GM12865 (cell line): ENCODE measurements at regions not wholly inside any gene's neighbourhood (a gene's known extent, or its start where the extent isn't known, plus 50 kb on each side); places are given as distances from the start of the nearest gene placed in this dataset.

Experiments
- DNase-seq: peaks from one replicate; pipeline ENCODE4 v3.0.0; 2010; ENCODE audit warnings: low read depth
- H3K4me3 ChIP-seq: 2 replicates; pipeline ENCODE4 v1.5.1; 2011; ENCODE audit warnings: mild to moderate bottlenecking, low read depth, low read length, control low read depth
- TF ChIP-seq, protein P1 (sequence below): IDR thresholded peaks from 2 replicates; pipeline ENCODE4 v1.5.1; 2011; ENCODE audit warnings: low read length, control low read depth, low read depth, inconsistent platforms; ENCODE audit not compliant: insufficient read depth; ENCODE audit errors: missing control alignments

DNA sequence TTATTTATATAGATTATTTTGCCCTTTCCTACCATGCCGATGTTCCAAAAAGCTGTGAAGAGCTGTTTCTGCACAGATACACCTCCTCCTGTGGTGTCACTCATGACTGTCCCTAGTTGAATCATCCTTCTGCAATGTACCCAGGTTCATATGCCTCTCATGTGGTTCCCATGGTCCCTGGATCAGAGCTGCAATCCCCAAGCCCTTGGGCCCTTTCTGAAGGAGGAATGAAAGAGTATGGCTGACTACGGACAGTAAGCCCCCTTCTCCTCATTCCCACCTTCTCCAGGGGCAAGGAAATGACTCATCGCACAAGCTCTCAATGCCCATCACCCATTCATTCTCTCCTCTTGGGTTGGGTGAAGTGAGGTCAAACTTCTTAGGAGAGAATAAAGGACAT, 63.9 kb upstream of the ACVR1 start:
- H3K4me3 ChIP-seq, result no peak overlapping the region
- TF ChIP-seq, protein P1, sequence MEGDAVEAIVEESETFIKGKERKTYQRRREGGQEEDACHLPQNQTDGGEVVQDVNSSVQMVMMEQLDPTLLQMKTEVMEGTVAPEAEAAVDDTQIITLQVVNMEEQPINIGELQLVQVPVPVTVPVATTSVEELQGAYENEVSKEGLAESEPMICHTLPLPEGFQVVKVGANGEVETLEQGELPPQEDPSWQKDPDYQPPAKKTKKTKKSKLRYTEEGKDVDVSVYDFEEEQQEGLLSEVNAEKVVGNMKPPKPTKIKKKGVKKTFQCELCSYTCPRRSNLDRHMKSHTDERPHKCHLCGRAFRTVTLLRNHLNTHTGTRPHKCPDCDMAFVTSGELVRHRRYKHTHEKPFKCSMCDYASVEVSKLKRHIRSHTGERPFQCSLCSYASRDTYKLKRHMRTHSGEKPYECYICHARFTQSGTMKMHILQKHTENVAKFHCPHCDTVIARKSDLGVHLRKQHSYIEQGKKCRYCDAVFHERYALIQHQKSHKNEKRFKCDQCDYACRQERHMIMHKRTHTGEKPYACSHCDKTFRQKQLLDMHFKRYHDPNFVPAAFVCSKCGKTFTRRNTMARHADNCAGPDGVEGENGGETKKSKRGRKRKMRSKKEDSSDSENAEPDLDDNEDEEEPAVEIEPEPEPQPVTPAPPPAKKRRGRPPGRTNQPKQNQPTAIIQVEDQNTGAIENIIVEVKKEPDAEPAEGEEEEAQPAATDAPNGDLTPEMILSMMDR, result no peak
- no peak for DNase-seq

DNA sequence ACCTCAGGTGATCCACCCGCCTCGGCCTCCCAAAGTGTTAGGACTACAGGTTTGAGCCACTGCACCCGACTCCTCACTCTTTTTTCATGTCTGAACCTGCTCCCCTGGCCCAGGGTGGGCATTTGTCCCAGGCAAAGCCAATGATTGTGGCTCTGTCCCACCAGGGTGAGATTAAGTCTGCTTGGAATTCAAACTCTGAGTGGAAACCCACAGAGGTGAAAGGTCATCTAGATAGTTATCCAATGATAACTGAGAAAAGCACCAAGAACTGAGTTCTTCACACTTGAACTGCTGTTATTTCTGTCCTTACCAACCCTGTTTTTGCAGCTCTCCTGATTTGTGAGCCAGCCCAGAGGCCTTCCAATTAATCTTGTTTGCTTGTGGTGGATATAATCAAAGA, 62.4 kb upstream of the ACVR1 start:
- TF ChIP-seq, protein P1, result no peak
- no peak overlapping the region for H3K4me3 ChIP-seq
- DNase-seq, result no peak

DNA sequence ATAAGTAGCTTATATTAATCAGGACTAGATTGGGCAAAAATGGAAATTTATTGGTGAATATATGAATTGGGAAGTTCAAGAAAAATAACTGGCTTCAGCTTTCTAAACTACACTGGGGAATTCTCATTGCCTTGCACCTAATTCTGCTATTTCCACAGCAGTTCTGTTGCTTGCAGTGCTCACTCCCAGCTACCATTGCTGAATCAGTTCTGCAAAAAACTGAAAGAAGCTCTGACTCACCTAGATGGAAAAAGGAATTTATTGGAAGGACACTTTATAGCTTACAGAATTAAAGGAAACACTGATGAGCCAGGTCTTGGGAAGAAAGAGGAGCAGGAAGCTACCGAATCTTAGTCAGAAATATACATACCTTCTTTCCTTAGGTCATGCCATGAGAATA, 60.3 kb upstream of the ACVR1 start:
- H3K4me3 ChIP-seq, result no peak overlapping the region
- TF ChIP-seq, protein P1, result no peak
- DNase-seq, result no peak

DNA sequence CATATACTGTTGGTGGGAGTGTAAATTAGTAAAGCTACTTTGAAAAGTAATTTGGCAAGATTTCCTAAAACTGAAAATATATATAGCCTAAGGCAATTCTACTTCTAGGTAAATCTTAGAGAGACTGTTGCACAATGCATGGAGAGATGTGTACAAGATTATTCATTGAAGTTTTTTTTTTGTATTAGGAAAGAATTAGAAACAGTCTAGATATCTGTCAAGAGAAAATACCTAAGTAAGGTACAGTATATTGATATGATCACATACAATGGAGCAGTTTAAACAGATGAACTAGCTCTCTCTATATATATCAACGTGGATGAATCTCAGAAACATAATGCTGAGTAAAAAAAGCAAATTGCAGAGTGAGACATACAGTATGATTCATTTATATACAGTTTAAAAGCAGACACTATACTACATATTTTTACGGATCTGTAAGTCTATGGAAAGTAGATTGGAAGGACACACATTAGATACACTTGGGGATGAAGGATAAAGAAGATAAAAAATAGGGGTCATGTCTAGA, 59.3 kb upstream of the ACVR1 start:
- TF ChIP-seq, protein P1, result no peak
- no peak overlapping the region for H3K4me3 ChIP-seq
- DNase-seq, result no peak

DNA sequence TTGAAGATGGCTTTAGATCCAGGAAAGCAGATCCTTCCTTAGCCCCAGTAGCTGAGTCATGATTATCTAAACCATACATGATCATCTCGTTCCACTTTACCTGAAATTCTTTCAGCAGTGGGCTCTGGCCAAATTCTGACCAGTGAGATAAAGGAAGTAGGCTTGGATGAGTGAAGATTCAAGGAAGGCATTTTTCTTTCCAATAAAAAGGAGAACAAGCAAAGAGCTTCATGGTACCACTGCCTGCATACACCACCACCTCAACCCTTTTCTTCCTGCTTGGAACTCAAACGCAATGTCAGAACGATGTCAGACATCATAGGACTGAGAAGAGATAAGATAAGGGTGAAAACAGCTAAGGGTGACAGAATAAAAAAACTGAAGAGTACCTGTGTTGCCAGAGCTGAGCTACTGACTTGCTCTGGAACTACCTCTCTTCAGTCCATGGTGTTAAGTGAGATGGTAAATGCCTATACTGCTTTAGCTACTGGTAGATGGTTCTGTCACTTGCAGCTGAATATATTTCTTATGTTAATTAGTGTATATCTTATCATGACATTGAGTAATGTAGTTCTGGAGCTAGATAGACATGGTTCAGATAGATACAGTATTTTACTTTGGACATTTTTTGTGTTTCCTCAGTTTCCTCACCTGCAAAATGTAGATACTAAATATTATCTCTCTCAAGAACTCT, 58.7 kb upstream of the ACVR1 start:
- TF ChIP-seq, protein P1, result no peak
- no peak overlapping the region for H3K4me3 ChIP-seq
- DNase-seq, result no peak

DNA sequence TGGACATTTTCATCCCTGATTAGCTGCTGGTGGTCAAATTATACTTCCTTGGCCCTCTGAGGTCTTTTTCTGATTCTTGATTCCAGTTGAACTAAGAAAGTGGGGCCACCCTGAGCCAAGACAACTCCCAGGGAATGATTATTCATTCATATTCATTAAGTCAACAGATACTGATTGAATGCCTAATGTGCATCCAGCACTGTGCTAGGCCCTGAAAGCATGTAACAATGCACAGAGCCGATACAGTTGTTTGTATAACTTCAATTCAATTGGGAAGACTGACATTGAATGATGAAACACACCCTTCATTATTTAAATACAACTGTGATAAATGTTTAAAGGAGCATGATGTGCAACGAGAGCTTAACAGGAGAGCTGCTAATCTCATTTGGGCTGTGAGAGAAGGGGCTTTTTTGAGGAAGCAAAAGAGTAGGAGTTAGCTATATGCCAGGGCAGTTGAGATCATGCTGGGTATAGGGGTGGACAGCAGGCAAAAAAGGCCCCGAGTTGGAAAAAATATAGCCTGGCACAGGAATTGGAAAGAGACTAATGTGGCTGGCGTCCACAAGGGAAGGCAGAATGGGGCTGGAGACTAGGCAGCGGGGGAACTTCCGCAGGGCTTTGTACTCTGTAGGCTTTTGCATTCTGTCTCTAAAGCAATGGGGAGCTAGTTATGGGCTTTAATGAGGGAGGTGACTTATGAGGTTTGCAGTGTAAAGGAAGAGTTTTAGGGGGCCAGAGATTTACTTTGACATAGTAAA, 57.2 kb upstream of the ACVR1 start:
- TF ChIP-seq, protein P1, result no peak
- no peak for DNase-seq
- H3K4me3 ChIP-seq, result no peak overlapping the region
